NCI-H1048 (cell line): ENCODE measurements at regions not wholly inside any gene's neighbourhood (a gene's known extent, or its start where the extent isn't known, plus 50 kb on each side); places are given as distances from the start of the nearest gene placed in this dataset.

Experiments used
- DNase-seq: peaks from one replicate; lab custom pipeline; 2025; lab: John Stamatoyannopoulos, UW

- no peak for DNase-seq
These were observed 176.1 kb downstream of the ATPSCKMT start for GRCh38 chr5:10073441-10074104.

GRCh38 chr5:10069637-10070313 lies 179.9 kb downstream of the ATPSCKMT start:
- no peak for DNase-seq

GRCh38 chr5:10065428-10066000 lies 184.2 kb downstream of the ATPSCKMT start:
- DNase-seq = no peak

- DNase-seq = no peak
These were observed 185.0 kb downstream of the ATPSCKMT start for GRCh38 chr5:10064546-10065195.

DNA sequence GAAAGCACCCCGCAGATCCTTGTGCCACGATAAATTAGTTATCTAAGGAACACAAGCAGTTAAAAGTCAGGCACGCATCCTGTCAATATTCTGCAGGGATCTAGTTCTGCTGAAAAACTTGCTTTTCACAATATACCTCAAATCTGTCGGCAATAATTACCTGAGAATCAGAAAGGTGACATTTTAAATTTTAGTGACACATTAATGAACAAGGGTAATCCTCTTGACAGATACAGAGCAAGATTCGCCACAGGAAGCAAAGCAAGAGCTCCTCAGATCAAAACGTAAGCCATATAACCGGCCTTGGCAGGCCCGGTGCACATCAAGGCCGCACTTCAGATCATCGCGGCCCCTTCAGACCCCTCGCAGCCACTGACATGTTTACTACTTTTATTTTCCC lies 185.7 kb downstream of the ATPSCKMT start:
- no peak for DNase-seq

- DNase-seq = no peak
These were observed 189.7 kb downstream of the ATPSCKMT start for GRCh38 chr5:10059980-10060379.

DNA sequence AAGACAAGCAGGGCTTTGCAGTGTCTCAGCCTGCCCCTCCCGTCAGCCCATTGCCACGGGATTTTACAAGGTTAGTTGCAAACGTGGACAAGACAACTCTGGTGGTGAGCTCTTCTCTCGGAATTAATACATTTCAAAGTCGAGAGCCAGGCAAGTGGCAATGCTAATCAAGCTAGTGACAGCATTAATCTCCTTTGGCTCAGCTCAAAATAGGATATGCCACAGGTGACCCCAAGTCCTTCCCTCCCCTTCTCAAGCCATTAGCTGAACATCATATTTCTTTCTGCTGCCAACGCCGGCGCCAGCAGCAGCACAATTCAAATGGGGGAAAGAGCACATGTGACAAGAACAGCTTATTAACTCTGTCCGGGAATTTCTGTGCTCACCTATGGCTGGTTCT lies 190.1 kb downstream of the ATPSCKMT start:
- DNase-seq = no peak

- no peak for DNase-seq
These were observed 192.3 kb downstream of the ATPSCKMT start for GRCh38 chr5:10057356-10057755.

GRCh38 chr5:10056228-10056760 lies 193.4 kb downstream of the ATPSCKMT start:
- no peak for DNase-seq

GRCh38 chr5:10049858-10050455 lies 199.7 kb downstream of the ATPSCKMT start:
- no peak for DNase-seq

- no peak for DNase-seq
These were observed 203.0 kb downstream of the ATPSCKMT start for GRCh38 chr5:10046676-10047075.

GRCh38 chr5:10045376-10045775 lies 204.3 kb downstream of the ATPSCKMT start:
- DNase-seq = no peak

GRCh38 chr5:10036136-10036815 lies 213.4 kb downstream of the ATPSCKMT start:
- no peak for DNase-seq

GRCh38 chr5:10034001-10034400 lies 215.7 kb downstream of the ATPSCKMT start:
- no peak for DNase-seq

DNA sequence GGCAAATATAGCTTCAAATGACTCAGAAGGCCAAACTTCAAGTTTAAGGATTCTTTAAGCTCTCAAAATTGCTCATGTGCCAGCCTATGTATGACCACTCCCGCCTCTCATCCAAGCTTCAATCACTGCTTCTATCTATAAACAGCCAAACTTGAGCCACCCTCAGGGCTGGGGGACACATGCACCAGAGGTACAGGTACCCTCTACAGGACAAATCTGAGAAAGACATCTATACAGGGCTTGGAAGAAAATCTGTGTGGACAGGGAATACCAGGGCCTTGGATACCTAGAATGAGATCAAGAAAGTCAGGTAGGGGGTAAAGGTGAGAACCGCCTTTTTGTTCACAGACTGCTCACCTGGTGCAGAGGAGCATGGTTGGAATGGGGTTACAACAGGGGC lies 217.9 kb downstream of the ATPSCKMT start:
- no peak for DNase-seq

DNA sequence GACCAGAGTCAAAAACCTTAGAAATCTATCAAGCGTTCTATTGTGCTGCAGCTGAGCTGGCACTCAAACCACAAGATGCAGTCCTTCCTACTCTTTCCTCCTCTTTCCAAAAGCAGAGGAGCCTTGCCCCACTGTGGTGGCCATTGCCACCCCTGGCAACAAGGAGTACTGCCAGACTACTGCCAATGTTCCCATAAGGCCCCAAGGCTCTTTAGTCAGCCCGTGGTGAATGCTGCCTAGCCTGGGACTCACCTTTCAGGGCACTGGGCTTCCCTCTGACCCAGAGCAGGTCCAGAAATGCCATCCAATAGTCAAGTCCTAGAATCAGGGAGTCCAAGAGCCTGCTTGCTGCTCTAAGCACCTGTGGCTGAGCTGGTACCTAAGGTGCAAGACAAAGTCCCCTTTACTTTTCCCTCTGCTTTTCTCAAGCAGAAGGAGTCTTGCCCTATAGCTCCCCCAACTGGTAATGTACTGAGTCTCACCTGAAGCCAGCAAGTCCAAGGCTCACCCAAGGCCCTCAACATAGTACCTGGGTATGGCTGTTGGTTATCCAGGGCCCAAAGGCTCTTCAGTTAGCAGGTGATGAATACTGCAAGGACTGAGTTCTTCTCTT lies 219.4 kb downstream of the ATPSCKMT start:
- no peak for DNase-seq

DNA sequence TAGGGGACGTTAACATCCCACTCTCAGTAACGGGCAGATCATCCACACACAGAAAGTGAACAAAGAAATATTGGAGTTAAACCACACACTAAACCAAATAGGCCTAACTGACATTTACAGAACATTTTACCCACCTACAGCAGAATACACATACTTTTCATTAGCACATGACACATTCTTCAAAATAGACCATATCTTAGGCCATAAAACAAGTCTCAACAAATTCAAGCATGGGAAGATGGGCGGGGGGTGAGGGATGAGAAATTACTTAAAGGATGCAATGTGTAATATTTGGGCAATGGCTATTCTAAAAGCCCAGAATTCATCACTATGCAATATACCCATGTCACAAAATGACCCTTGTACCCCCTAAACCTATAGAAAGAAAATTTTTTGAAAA lies 226.2 kb downstream of the ATPSCKMT start:
- DNase-seq = no peak

GRCh38 chr5:10021248-10021647 lies 228.4 kb downstream of the ATPSCKMT start:
- DNase-seq = no peak

- DNase-seq = no peak
These were observed 230.5 kb downstream of the ATPSCKMT start for GRCh38 chr5:10019236-10019635.

GRCh38 chr5:10018201-10019069 lies 231.3 kb downstream of the ATPSCKMT start:
- DNase-seq = no peak
